K562 (cell line): ENCODE measurements at regions not wholly inside any gene's neighbourhood (a gene's known extent, or its start where the extent isn't known, plus 50 kb on each side); places are given as distances from the start of the nearest gene placed in this dataset.

ENCODE experiments used
- ATF1 ChIP-seq, 2 experiments: fragments of 450-650 bp in 1 of 2; IDR thresholded peaks; 2 replicates each; pipeline ENCODE4 v1.6.1; 2016; ENCODE audit warnings: missing compliant biosample characterization in 1 of 2, missing genetic modification characterization in 1 of 2
- CTCF ChIP-seq, 3 experiments: IDR thresholded peaks in 2 of 3; conservative IDR thresholded peaks in 1 of 3; 2 replicates each; pipeline ENCODE4 v1.5.1; 2011 to 2012; ENCODE audit warnings: low read length in 3 of 3, mild to moderate bottlenecking in 3 of 3, control low read depth in 2 of 3, improper control_type of control experiment in 1 of 3, inconsistent platforms in 1 of 3, low read depth in 1 of 3, mixed read lengths in 1 of 3, moderate library complexity in 1 of 3; ENCODE audit not compliant: insufficient read depth in 2 of 3
- FOXJ3 ChIP-seq: sonication (generic); formaldehyde crosslinking; IDR thresholded peaks from 2 replicates; pipeline ENCODE4 v1.4.0; 2020; ENCODE audit warnings: mild to moderate bottlenecking, missing genetic modification reagents
- GATA2 ChIP-seq: sonication (generic); formaldehyde crosslinking; IDR thresholded peaks from 2 replicates; pipeline ENCODE4 v1.4.0; 2020; ENCODE audit warnings: mild to moderate bottlenecking, missing genetic modification reagents
- HCFC1 ChIP-seq: IDR thresholded peaks from 2 replicates; pipeline ENCODE4 v1.6.1; 2012; ENCODE audit warnings: low read depth, low read length, improper control_type of control experiment
- HMGN3 ChIP-seq: IDR thresholded peaks from 2 replicates; pipeline ENCODE4 v1.6.1; 2011; ENCODE audit warnings: borderline replicate concordance, low read depth, mild to moderate bottlenecking, mixed read lengths, low read length; ENCODE audit not compliant: insufficient read length; ENCODE audit errors: extremely low read depth

GRCh38 chr5:92599217-92599810, 981.7 kb downstream of the NR2F1-AS1 start:
- TF ChIP-seq GATA2 (CRISPR knock-in tag) (no peak), HMGN3 (no peak), CTCF (IDR thresholded peaks at IDR 0.05 in 2 of 3, conservative IDR thresholded peaks at IDR 0.05 in 1 of 3; ENCODE audit: insufficient read depth in 2 of 3, low read depth in 1 of 3, low read length in 3 of 3) (no peak), ATF1 (CRISPR knock-in tag; IDR thresholded peaks at IDR 0.05) (no peak), ATF1 (tag; IDR thresholded peaks at IDR 0.05) (no peak), HCFC1 (no peak), FOXJ3 (CRISPR knock-in tag) (no peak)
